H9 (cell line): ENCODE measurements at regions not wholly inside any gene's neighbourhood (a gene's known extent, or its start where the extent isn't known, plus 50 kb on each side); places are given as distances from the start of the nearest gene placed in this dataset.

Experiments
- DNase-seq: peaks from one replicate; pipeline ENCODE4 v3.0.0-alpha.2; 2017
- H2AFZ ChIP-seq: one replicate; pipeline ENCODE4 v1.6.1; 2013; ENCODE audit warnings: mild to moderate bottlenecking, low read length, control low read depth, moderate library complexity
- H2AK5ac ChIP-seq: 2 replicates; pipeline ENCODE4 v1.6.1; 2013; ENCODE audit warnings: low read length, control low read depth, mixed read lengths; ENCODE audit not compliant: insufficient read length
- H2BK120ac ChIP-seq: one replicate; pipeline ENCODE4 v1.6.1; 2013; ENCODE audit warnings: low read depth, mild to moderate bottlenecking, low read length, control low read depth, inconsistent platforms; ENCODE audit not compliant: poor library complexity, severe bottlenecking
- H2BK12ac ChIP-seq: 2 replicates; pipeline ENCODE4 v1.6.1; 2013; ENCODE audit warnings: low read length, control low read depth, mixed read lengths, low read depth; ENCODE audit not compliant: insufficient read length
- H2BK15ac ChIP-seq: 2 replicates; pipeline ENCODE4 v1.6.1; 2013; ENCODE audit warnings: low read depth, low read length, control low read depth
- H2BK20ac ChIP-seq: one replicate; pipeline ENCODE4 v1.6.1; 2013; ENCODE audit warnings: low read depth, mild to moderate bottlenecking, low read length, control low read depth, inconsistent platforms; ENCODE audit not compliant: poor library complexity, severe bottlenecking
- H2BK5ac ChIP-seq: 2 replicates; pipeline ENCODE4 v1.6.1; 2013; ENCODE audit warnings: low read length, control low read depth, mixed read lengths; ENCODE audit not compliant: insufficient read length
- H3K14ac ChIP-seq: 2 replicates; pipeline ENCODE4 v1.6.1; 2013; ENCODE audit warnings: low read length, control low read depth; ENCODE audit not compliant: insufficient read depth
- H3K18ac ChIP-seq: 2 replicates; pipeline ENCODE4 v1.6.1; 2013; ENCODE audit warnings: low read depth, mild to moderate bottlenecking, mixed read lengths, low read length, control low read depth; ENCODE audit not compliant: insufficient read length
- H3K23ac ChIP-seq: 2 replicates; pipeline ENCODE4 v1.6.1; 2013; ENCODE audit warnings: low read length, control low read depth, mixed read lengths, low read depth; ENCODE audit not compliant: insufficient read length
- H3K23me2 ChIP-seq: 2 replicates; pipeline ENCODE4 v1.6.1; 2013; ENCODE audit warnings: low read depth, mild to moderate bottlenecking, mixed read lengths, low read length, control low read depth; ENCODE audit not compliant: insufficient read length, poor library complexity, severe bottlenecking
- H3K27ac ChIP-seq: 2 replicates; pipeline ENCODE4 v1.5.1; 2013; ENCODE audit warnings: low read length, control low read depth, mixed read lengths, low read depth; ENCODE audit not compliant: insufficient read length
- H3K27me3 ChIP-seq: 2 replicates; pipeline ENCODE4 v1.6.1; 2013; ENCODE audit warnings: low read length, control low read depth, inconsistent platforms; ENCODE audit not compliant: insufficient read depth
- H3K4ac ChIP-seq: 2 replicates; pipeline ENCODE4 v1.6.1; 2013; ENCODE audit warnings: low read depth, mild to moderate bottlenecking, control low read depth, inconsistent platforms, low read length, moderate library complexity
- H3K4me1 ChIP-seq: 2 replicates; pipeline ENCODE4 v1.6.1; 2013; ENCODE audit warnings: low read length, control low read depth, inconsistent platforms; ENCODE audit not compliant: insufficient read depth
- H3K4me2 ChIP-seq: 2 replicates; pipeline ENCODE4 v1.6.1; 2013; ENCODE audit warnings: low read length, control low read depth, mixed read lengths; ENCODE audit not compliant: insufficient read length, insufficient read depth
- H3K56ac ChIP-seq: 2 replicates; pipeline ENCODE4 v1.6.1; 2013; ENCODE audit warnings: low read depth, mild to moderate bottlenecking, mixed read lengths, low read length, control low read depth; ENCODE audit not compliant: insufficient read length
- H3K79me1 ChIP-seq: 2 replicates; pipeline ENCODE4 v1.6.1; 2013; ENCODE audit warnings: low read depth, mild to moderate bottlenecking, moderate library complexity, low read length, control low read depth, inconsistent platforms; ENCODE audit not compliant: insufficient read depth, poor library complexity, severe bottlenecking
- H3K79me2 ChIP-seq: 2 replicates; pipeline ENCODE4 v1.6.1; 2013; ENCODE audit warnings: low read length, control low read depth, inconsistent platforms; ENCODE audit not compliant: insufficient read depth
- H3K9ac ChIP-seq: 2 replicates; pipeline ENCODE4 v1.6.1; 2013; ENCODE audit warnings: low read length, control low read depth, mixed read lengths; ENCODE audit not compliant: insufficient read length; ENCODE audit errors: extremely low read depth
- H3K9me3 ChIP-seq: one replicate; pipeline ENCODE4 v1.6.1; 2013; ENCODE audit warnings: low read depth, low read length, inconsistent platforms; ENCODE audit not compliant: control insufficient read depth
- H3T11ph ChIP-seq: one replicate; pipeline ENCODE4 v1.6.1; 2013; ENCODE audit warnings: mild to moderate bottlenecking, low read length, control low read depth, inconsistent platforms
- H4K20me1 ChIP-seq: one replicate; pipeline ENCODE4 v1.6.1; 2013; ENCODE audit not compliant: control insufficient read depth, insufficient read length, insufficient read depth
- H4K5ac ChIP-seq: 2 replicates; pipeline ENCODE4 v1.6.1; 2013; ENCODE audit warnings: low read depth, mild to moderate bottlenecking, mixed read lengths, low read length, control low read depth; ENCODE audit not compliant: insufficient read length
- H4K8ac ChIP-seq: replicated peaks from 2 replicates; pipeline ENCODE4 v1.6.1; 2013; ENCODE audit warnings: low read length, control low read depth, mixed read lengths, low read depth; ENCODE audit not compliant: insufficient read length
- H4K91ac ChIP-seq: 2 replicates; pipeline ENCODE4 v1.6.1; 2013; ENCODE audit warnings: low read depth, mild to moderate bottlenecking, moderate library complexity, mixed read lengths, low read length, control low read depth; ENCODE audit not compliant: insufficient read length
- H3K27ac Mint-ChIP-seq, 3 experiments: 2 replicates in 2 of 3; 3 replicates in 1 of 3; pipeline ENCODE4 v1.8.0; 2020 to 2021; ENCODE audit warnings: mixed read lengths in 3 of 3, mild to moderate bottlenecking in 1 of 3, moderate library complexity in 1 of 3
- H3K27me3 Mint-ChIP-seq: 2 replicates; pipeline ENCODE4 v1.8.0; 2021; ENCODE audit warnings: low read depth, mild to moderate bottlenecking, moderate library complexity, mixed read lengths
- H3K36me3 Mint-ChIP-seq, 3 experiments: 2 replicates in 2 of 3; 3 replicates in 1 of 3; pipeline ENCODE4 v1.8.0; 2020 to 2021; ENCODE audit warnings: low read depth in 3 of 3, mixed read lengths in 3 of 3; ENCODE audit not compliant: insufficient read depth in 1 of 3
- H3K4me1 Mint-ChIP-seq, 2 experiments: 2 replicates each; pipeline ENCODE4 v1.8.0; 2020; ENCODE audit warnings: mixed read lengths in 2 of 2
- H3K4me3 Mint-ChIP-seq, 2 experiments: 2 replicates in 1 of 2; 3 replicates in 1 of 2; pipeline ENCODE4 v1.8.0; 2020 to 2021; ENCODE audit warnings: mild to moderate bottlenecking in 2 of 2, mixed read lengths in 2 of 2, moderate library complexity in 1 of 2
- H3K9me3 Mint-ChIP-seq, 2 experiments: 2 replicates in 1 of 2; 3 replicates in 1 of 2; pipeline ENCODE4 v1.8.0; 2020; ENCODE audit warnings: mild to moderate bottlenecking in 2 of 2, mixed read lengths in 2 of 2, moderate library complexity in 1 of 2
- WGBS: extraction: QIAGEN DNeasy Blood & Tissue Kit; methylation state at CpG from one replicate; pipeline ENCODE4 v1.1.7; 2013; ENCODE audit warnings: missing lambda C conversion rate, low lambda C conversion rate, mixed read lengths; ENCODE audit not compliant: insufficient read length; ENCODE audit errors: extremely low coverage; 5-methylcytosine and 5-hydroxymethylcytosine counted together
- TF ChIP-seq, protein P1 (sequence below): fragments of 200-600 bp; sonication (generic); conservative IDR thresholded peaks from 3 replicates; pipeline ENCODE4 v1.8.0; 2021; ENCODE audit warnings: antibody characterized with exemption, mild to moderate bottlenecking

DNA sequence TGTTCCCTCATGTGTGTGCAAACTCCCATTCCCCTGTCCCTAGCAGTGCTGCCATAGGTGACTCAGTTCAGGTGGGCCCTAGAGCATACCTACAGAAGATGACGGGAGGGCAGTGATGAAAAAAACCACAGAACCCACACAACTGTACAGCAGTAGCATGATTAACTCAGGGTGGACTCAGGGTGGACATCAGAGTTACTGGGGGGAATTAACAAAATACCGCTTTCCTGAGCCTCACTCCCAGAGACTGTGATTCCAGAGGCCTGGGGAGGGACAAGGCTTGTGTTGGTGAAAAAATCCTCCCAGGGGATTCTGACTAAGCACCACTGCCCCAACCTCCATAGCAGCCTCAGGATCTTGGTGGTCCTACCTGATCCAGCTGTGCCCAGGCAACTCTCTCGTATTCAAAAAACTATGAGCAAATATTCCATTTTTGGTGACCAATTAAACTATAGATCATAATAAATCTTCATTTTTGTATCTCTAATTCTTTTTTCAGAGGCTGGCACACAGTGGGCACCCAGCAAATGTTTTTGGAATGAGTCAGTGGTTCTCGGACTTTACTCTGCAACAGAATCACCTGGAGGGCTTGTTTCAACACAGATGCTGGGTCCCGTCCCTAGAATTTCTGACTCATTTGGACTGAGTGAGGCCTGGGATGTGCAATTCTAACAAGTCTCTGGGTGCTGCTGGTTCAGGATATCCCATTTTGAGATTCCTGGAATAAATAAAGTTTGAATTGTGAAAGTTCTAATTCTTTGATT lies 84.1 kb upstream of the NABP1 start:
- H3K4me3 Mint-ChIP-seq, result no peak overlapping the region
- H3K27ac Mint-ChIP-seq, result no peak overlapping the region; a peak in 1 of 7 replicates

More for the DNA sequence above, 84.1 kb upstream of the NABP1 start:
- TF ChIP-seq, protein P1, sequence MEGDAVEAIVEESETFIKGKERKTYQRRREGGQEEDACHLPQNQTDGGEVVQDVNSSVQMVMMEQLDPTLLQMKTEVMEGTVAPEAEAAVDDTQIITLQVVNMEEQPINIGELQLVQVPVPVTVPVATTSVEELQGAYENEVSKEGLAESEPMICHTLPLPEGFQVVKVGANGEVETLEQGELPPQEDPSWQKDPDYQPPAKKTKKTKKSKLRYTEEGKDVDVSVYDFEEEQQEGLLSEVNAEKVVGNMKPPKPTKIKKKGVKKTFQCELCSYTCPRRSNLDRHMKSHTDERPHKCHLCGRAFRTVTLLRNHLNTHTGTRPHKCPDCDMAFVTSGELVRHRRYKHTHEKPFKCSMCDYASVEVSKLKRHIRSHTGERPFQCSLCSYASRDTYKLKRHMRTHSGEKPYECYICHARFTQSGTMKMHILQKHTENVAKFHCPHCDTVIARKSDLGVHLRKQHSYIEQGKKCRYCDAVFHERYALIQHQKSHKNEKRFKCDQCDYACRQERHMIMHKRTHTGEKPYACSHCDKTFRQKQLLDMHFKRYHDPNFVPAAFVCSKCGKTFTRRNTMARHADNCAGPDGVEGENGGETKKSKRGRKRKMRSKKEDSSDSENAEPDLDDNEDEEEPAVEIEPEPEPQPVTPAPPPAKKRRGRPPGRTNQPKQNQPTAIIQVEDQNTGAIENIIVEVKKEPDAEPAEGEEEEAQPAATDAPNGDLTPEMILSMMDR, result no peak
- H4K91ac ChIP-seq, result no peak overlapping the region
- no peak overlapping the region for H2AFZ ChIP-seq
- no peak overlapping the region for H3K23ac ChIP-seq
- H3K18ac ChIP-seq, result no peak overlapping the region
- no peak for DNase-seq
- Mint-ChIP-seq H3K27me3 (no peaks in the 10 kb centered on the region), H3K9me3 (no peaks in the 10 kb centered on the region), H3K4me1 (no peaks in the 10 kb centered on the region), H3K36me3 (no peaks in the 10 kb centered on the region)
- H3K79me1 ChIP-seq, result no peaks in the 10 kb centered on the region
- H3K27me3 ChIP-seq, result no peaks in the 10 kb centered on the region
- no peak overlapping the region for H2BK5ac ChIP-seq
- no peak overlapping the region for H3K4me2 ChIP-seq
- H4K5ac ChIP-seq, result no peak overlapping the region
- H3K56ac ChIP-seq, result no peak overlapping the region
- no peaks in the 10 kb centered on the region for H3K79me2 ChIP-seq
- no peaks in the 10 kb centered on the region for H3K9me3 ChIP-seq
- no peaks in the 10 kb centered on the region for H3K23me2 ChIP-seq
- no peak overlapping the region for H2AK5ac ChIP-seq
- H3T11ph ChIP-seq, result no peak overlapping the region
- H3K14ac ChIP-seq, result no peak overlapping the region
- H3K4ac ChIP-seq, result no peak overlapping the region
- no peak overlapping the region for H2BK120ac ChIP-seq
- H3K9ac ChIP-seq, result no peak overlapping the region
- no peak overlapping the region for H2BK15ac ChIP-seq
- no peak overlapping the region for H2BK20ac ChIP-seq
- no peaks in the 10 kb centered on the region for H3K4me1 ChIP-seq
- H4K20me1 ChIP-seq, result no peaks in the 10 kb centered on the region
- no peak overlapping the region for H3K27ac ChIP-seq
- no peak overlapping the region for H2BK12ac ChIP-seq
- no CpG with 5 or more reads among the region's 5 CpGs for WGBS
- no peak overlapping the region for H4K8ac ChIP-seq
